ENCODE measurements at regions not wholly inside any gene's neighbourhood (a gene's known extent, or its start where the extent isn't known, plus 50 kb on each side); places are given as distances from the start of the nearest gene placed in this dataset.
"Not testable (repeated sequence)": the region's sequence is repeated elsewhere in the genome, so short reads cannot be mapped to it uniquely, and the experiment has no call there.

DNA sequence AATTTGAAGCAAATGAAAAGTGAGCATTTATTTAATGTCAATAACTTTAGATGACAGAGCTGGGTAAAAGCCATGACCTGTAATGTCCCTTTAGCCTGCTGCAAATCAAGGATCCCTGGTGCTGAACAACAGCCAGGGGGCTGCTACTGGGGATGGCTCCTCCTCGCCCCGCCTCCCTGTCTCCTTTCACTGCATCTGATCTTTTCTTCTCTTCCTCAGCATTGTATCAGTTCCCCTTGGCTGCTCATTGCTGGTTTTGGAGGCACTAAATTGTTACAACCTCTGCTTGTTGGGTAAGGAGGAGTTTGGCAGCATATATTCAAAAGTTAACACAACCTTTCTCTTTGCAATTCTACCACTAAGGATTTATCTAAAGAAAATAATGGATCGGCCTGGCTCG, 236.3 kb upstream of the ID2 start:
- peaks cover 5% of the 10 kb centered on the region for H3K4me1 ChIP-seq
- H3K9me3 ChIP-seq (ENCODE audit: control insufficient read depth, low read length): no peaks in the 10 kb centered on the region
- H3K4me3 ChIP-seq (ENCODE audit: low read depth, low read length): no peak overlapping the region
- no peak overlapping the region for H3K9ac ChIP-seq
- no peak overlapping the region for H3K4me2 ChIP-seq (ENCODE audit: low read length)
- no peak overlapping the region for H3K27ac ChIP-seq
- no peaks in the 10 kb centered on the region for H3K27me3 ChIP-seq (ENCODE audit: control insufficient read depth, insufficient read depth, low read length)
- H3K36me3 ChIP-seq (ENCODE audit: control insufficient read depth, insufficient read depth, low read length): no peaks in the 10 kb centered on the region
- TF ChIP-seq, protein P1, sequence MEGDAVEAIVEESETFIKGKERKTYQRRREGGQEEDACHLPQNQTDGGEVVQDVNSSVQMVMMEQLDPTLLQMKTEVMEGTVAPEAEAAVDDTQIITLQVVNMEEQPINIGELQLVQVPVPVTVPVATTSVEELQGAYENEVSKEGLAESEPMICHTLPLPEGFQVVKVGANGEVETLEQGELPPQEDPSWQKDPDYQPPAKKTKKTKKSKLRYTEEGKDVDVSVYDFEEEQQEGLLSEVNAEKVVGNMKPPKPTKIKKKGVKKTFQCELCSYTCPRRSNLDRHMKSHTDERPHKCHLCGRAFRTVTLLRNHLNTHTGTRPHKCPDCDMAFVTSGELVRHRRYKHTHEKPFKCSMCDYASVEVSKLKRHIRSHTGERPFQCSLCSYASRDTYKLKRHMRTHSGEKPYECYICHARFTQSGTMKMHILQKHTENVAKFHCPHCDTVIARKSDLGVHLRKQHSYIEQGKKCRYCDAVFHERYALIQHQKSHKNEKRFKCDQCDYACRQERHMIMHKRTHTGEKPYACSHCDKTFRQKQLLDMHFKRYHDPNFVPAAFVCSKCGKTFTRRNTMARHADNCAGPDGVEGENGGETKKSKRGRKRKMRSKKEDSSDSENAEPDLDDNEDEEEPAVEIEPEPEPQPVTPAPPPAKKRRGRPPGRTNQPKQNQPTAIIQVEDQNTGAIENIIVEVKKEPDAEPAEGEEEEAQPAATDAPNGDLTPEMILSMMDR (IDR thresholded peaks at IDR 0.05): no peak
- no peak overlapping the region for H2AFZ ChIP-seq
- no peaks in the 10 kb centered on the region for H3K79me2 ChIP-seq

DNA sequence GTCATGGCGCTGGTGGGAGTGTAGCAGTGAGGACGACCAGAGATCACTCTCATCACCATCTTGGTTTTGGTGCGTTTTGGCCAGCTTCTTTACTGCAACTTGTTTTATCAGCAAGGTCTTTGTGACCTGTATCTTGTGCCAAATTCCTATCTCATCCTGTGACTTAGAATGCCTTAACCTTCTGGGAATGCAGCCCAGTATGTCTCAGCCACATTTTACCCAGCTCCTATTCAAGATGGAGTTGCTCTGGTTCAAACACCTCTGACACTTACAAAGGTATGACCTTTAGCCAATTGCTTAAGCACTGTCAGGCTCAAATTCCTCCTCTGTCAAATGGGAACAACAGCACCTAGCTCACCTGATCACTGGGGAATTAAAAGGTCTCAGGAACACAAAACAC, 235.1 kb upstream of the ID2 start:
- H3K4me2 ChIP-seq (ENCODE audit: low read length); H3K9ac ChIP-seq; H3K36me3 ChIP-seq (ENCODE audit: control insufficient read depth, insufficient read depth, low read length); H3K4me3 ChIP-seq (ENCODE audit: low read depth, low read length); H3K4me1 ChIP-seq; H3K79me2 ChIP-seq; H3K9me3 ChIP-seq (ENCODE audit: control insufficient read depth, low read length); H2AFZ ChIP-seq; H3K27me3 ChIP-seq (ENCODE audit: control insufficient read depth, insufficient read depth, low read length); H3K27ac ChIP-seq: not testable (repeated sequence)

DNA sequence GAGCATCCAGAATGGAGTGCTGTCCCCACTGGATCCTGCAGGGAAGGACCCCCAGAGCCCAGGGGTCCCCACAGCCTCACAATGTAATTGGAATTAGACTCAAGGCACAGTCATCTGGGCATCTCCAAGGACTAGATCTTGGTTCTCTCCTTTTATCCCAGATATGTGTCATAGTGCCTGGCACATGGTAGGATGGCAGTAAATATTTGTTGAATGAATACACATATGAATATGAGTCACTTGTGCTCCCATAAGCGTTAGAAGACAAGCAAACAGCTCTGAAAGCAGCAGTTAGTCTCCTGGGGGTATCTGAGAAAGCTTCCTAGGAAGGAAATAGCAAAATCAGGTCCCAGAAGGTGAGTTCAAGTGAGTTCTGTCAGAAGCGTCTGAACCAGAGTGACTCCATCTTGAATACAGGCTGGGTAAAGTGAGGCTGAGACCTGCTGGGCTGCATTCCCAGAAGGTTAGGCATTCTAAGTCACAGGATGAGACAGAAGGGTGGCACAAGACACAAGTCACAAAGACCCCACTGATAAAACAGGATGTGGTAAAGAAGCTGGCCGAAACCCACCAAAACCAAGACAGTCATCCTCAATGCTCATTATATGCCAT, 234.1 kb upstream of the ID2 start:
- Histone ChIP-seq H3K4me2 (ENCODE audit: low read length) (no peak overlapping the region), H3K79me2 (no peaks in the 10 kb centered on the region), H3K9ac (no peak overlapping the region), H3K27ac (no peak overlapping the region), H3K27me3 (ENCODE audit: control insufficient read depth, insufficient read depth, low read length) (no peaks in the 10 kb centered on the region), H2AFZ (no peak overlapping the region), H3K4me3 (ENCODE audit: low read depth, low read length) (no peak overlapping the region), H3K9me3 (ENCODE audit: control insufficient read depth, low read length) (no peaks in the 10 kb centered on the region), H3K4me1 (peaks cover 5% of the 10 kb centered on the region), H3K36me3 (ENCODE audit: control insufficient read depth, insufficient read depth, low read length) (no peaks in the 10 kb centered on the region)
- TF ChIP-seq, protein P1 (IDR thresholded peaks at IDR 0.05): no peak

DNA sequence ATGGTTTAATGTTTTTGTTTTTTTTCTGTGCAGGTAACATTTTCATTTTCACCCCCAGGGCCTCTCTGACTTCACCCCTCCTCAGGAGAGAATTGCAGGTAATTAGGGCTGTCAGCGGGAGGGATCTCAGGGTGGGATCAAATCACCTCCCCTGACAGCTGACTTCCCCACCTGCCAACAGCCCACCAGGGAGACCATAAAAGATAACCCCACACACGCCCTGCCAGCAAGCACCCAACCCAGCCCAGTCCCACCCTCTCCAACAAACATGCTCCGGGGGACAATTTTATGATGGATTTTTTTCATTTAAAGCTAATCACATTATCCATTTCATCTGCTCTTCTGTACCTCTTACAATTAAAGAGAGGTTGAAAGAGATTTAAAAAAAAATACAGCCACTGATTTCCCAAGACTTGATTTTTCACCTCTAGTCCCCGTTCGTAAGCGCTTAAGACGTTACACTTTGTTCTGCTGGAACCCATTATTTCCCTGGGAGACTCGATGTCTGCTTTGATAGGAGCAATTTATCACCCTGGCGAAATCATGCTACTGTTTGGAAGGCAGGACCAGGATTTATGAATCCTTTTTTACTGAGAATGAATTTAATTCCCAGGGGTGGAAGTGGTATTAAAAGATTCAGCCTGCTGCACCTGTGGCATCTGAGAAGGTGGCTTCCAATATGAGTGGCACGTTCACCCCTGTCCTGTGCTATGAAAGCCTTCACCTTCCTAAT, 232.9 kb upstream of the ID2 start:
- H3K4me3 ChIP-seq (ENCODE audit: low read depth, low read length): no peak overlapping the region
- H3K79me2 ChIP-seq: no peaks in the 10 kb centered on the region
- H3K27ac ChIP-seq: no peak overlapping the region
- peaks cover 5% of the 10 kb centered on the region for H3K4me1 ChIP-seq
- H3K27me3 ChIP-seq (ENCODE audit: control insufficient read depth, insufficient read depth, low read length): no peaks in the 10 kb centered on the region
- H3K4me2 ChIP-seq (ENCODE audit: low read length): no peak overlapping the region
- no peak overlapping the region for H3K9ac ChIP-seq
- H3K36me3 ChIP-seq (ENCODE audit: control insufficient read depth, insufficient read depth, low read length): no peaks in the 10 kb centered on the region
- H2AFZ ChIP-seq: no peak overlapping the region
- H3K9me3 ChIP-seq (ENCODE audit: control insufficient read depth, low read length): no peaks in the 10 kb centered on the region
- TF ChIP-seq, protein P1 (IDR thresholded peaks at IDR 0.05): no peak

DNA sequence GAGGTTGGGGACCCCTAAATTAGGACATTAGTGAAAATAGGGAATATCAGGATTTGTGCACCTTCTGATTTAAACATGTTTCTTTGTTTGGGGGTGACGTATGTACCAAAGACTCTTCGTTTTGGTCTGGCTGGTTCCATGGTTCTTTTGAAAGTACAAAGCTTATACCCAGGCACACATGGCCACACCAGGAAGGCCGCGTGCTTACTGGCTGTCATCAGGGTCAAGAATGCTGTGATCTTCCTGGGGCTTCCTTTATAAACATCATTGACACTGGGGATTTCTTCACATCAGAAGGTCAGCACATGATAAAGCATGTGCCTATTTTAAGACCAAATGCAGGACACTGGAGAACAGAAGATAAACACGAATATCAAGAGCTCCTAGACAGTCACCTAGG, 230.6 kb upstream of the ID2 start:
- Histone ChIP-seq H3K27me3 (ENCODE audit: control insufficient read depth, insufficient read depth, low read length) (no peaks in the 10 kb centered on the region), H3K9ac (no peak overlapping the region), H3K4me1 (no peaks in the 10 kb centered on the region), H3K79me2 (no peaks in the 10 kb centered on the region), H3K4me3 (ENCODE audit: low read depth, low read length) (no peak overlapping the region), H3K4me2 (ENCODE audit: low read length) (no peak overlapping the region), H3K9me3 (ENCODE audit: control insufficient read depth, low read length) (no peaks in the 10 kb centered on the region), H3K27ac (no peak overlapping the region), H3K36me3 (ENCODE audit: control insufficient read depth, insufficient read depth, low read length) (no peaks in the 10 kb centered on the region), H2AFZ (no peak overlapping the region)
- TF ChIP-seq, protein P1 (IDR thresholded peaks at IDR 0.05): no peak

Data from parathyroid adenoma (tissue), 2 donors.